ENCODE measurements at regions not wholly inside any gene's neighbourhood (a gene's known extent, or its start where the extent isn't known, plus 50 kb on each side); places are given as distances from the start of the nearest gene placed in this dataset.

GRCh38 chr15:66848686-66849392 is 146.8 kb downstream of the SMAD6 start:
- no peak for DNase-seq (ENCODE audit: low spot score)

DNA sequence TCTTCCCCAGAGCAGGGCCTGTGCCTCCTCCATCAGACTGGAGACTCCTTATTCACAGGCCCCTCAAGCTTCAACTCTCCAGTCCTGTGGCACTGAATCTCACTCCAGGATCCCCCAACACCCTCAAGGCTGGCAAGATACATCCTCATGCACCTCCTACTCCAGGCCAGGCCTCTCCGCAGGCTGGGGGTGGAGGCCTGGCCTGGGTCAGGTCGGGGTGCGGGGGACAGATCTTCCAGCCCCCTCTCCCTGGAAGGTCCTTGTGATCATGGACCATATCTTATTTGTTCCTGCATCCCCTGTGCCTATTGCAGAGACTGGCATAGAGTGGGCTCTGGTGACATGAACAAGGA is 147.3 kb downstream of the SMAD6 start:
- no peak for DNase-seq (ENCODE audit: low spot score)

DNA sequence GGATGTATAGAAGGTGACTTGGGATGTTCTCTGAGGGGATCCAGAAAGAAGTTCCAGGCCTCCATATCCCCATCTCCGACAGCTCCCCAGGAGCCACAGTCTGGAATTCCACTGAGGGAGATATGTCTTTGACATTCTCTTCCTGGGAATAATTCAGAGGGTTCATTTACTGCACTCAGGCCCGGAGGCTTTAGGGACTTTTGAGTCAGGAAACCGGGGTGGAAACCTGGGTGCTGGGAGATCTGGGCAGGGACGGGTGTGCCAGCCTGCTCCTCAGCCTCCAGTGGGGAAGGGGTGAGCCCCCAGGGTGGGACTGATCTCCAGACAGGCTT is 147.7 kb downstream of the SMAD6 start:
- DNase-seq (ENCODE audit: low spot score), result no peak

DNA sequence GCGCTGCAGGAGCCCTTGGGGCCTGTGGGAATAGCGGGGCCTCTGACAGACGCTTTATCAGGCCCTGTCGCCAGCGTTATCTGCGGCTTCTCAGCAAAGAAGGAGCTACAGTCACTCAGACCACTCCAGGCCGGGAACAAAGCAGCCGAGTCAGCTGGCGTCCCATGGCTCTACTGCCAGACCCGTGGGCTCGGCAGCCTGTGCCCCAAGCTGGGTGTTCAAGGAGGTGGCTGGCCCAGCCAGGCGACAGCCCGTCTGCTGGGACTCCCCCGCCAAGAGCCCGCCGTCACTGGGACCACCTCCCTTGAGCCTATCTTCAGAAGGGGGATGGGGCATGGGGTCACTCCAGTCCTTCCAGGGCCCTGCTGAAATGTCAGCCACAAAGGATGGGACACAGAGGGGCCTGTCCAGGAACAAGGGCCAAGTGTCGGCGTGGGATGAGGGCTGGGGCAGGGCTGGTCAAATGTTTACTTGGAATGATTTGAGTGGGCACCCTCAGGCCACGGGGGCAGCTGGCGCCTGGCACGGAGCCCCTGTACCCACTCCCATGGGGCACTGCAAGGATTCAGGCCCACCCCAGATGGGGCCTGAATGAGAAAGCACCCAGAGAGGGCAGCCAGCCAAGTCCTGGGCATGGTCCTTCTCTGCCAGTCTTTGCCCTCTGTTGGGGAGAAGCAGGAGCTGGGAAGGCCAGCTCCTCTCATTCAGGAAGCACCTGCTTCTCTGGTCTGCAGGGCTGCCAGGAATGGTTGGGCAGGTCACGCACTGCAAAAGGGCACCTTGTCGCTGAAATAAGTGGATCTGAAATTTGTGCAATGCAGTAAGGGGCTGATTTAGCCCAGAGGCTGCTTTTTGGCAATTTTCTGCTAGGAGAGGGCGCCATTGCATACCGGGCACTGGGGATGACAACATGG is 148.3 kb downstream of the SMAD6 start:
- DNase-seq (ENCODE audit: low spot score), result no peak

GRCh38 chr15:66850996-66851310 is 148.9 kb downstream of the SMAD6 start:
- no peak for DNase-seq (ENCODE audit: low spot score)

- DNase-seq (ENCODE audit: low spot score), result peak; percentile 91
These were observed 149.5 kb downstream of the SMAD6 start for GRCh38 chr15:66851311-66852063.

DNA sequence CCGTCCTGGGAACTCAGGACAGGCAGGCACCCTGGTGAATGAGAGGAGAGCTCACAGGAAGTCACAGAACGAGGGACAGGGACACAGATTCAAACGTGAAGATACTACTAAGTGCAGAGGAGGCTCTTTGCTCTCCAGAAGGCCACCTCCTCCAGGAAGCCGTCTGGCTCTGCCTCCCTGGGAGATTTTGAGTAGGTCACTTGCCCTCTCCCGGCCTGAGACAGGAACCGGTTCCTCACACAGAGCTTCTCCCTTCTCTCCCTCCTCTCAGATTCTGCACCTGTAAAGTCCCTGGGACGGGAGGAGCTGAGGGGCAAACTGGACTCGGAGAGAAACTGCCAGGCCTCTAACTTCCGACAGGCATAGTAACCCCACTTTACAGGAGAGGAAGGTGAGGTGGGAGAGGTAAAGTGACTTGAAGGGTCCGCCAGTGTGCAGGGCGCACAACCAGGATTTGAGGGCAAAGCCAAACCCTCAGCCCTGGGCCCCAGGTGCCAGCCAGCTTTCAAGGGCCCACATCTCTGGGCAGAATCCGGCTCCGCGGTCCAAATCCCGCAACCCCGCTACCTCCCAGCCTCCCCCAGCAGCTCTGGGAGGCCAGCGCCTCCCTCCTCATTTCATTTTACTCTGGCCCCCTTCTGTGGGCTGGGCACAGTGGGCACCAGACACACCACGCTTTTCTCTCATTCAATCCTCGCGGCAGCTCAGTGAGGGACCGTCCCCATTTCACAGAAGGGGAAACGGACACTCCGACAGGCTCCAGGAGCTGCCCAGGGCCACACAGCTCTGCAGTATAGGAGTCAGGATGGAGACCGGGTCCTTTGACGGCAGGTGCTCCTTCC is 150.2 kb downstream of the SMAD6 start:
- no peak for DNase-seq (ENCODE audit: low spot score)

DNA sequence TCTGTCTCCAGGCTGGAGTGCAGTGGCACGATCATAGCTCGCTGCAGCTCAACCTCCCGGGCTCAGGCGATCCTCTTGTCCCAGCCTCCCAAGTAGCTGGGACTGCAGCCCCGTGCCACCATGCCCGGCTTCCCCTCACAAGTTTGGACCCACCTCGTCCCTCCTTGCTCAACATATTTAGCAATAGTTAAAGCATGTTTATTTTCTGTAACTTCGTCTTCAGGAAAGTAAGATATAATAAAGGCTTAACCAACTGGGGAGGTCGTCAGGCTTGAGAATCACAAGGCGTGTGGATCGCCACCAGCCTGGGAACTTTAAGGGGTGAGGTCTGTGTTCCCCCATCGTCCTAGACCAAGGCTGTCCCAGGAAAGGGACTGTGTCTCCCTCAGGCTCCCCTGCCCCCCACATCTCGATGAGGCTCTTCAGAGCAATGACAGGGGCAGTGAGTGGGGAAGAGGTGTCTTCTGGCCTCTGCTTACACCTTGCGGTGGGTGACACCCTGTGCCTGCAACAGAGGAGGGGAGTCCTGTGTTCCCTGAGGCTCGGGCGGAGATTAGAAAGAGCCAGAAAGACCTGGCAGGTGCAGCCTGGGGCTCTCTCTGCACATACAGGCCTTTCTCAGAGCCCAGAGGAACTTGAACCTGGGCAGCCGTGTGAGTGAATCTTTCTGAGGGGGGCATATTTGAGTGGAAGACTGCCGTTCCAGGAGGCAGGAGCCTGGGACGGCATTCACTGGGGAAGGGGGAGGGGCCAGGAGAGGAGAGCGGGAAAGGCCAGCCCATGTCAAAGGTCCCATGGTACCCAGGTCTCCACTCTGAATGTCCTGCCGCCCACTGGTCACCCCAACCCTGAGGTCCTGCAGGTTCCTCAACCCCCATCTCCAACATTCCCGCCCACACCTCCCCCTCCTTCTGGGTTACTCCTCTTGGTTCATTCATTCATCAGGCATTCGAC is 152.3 kb downstream of the SMAD6 start:
- DNase-seq (ENCODE audit: low spot score), result no peak

- no peak for DNase-seq (ENCODE audit: low spot score)
These were observed 153.0 kb downstream of the SMAD6 start for GRCh38 chr15:66855041-66855440.

GRCh38 chr15:66857694-66858093 is 155.7 kb downstream of the SMAD6 start:
- DNase-seq (ENCODE audit: low spot score), result no peak

DNA sequence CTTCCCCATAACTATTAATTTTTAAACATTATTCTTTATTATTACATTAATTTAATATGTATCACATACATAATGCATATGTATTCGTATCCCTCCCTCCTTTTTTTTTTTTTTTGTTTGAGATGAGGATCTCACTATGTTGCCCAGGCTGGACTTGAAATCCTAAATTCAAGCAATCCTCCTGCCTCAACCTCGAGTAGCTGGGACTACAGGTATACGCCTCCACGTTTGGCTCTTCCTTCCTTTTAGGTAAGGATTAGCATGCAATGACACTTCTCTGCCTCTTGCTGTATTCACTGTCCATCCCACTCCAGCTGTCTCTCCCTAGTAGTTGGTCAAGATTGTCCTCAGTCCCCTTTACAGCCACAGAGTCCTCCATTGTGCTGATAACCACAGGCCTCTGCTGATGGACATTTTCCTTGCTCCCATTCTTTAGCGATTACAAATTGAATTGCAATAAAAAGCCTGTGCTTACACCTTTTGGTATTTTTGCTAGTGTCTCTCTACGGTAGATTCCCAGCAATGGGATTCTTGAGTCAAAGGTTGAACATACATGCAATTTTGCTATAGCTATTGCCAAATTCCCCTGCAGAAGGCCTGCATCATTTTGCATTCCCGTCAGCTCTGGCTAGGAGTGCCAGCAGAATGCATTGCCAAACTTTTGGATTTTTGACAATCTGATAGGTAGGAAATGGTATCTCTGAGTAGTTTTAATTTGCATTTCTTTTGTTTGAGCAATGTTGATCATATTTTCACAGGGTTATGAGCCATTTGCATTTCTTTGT is 156.6 kb downstream of the SMAD6 start:
- DNase-seq (ENCODE audit: low spot score), result no peak

DNA sequence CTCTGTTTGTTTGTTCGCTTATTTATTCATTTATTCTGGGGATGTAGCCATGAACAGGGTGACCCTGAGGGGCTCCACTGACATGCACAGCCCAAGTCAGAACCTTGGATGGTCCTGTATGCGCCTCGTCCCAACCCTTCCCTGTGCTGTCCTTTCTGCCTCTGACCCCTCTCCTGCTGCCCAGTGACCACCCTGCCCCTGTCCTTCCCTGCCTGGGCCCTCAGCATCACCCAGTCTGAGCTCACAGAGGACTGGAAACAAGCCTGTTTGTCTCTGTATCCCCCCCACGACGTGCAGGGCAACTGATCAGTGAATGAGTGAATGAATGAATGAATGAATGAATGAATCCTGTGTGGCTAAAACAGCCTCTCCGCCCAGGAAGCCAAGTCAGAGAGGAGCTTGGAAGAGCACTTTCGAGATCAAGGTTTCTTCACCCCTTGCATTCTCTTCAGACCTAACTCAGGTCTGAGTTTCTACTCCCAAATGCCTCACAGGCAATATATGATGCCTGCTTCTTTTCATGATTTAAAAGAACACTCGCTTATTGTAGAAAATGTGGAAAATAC is 157.7 kb downstream of the SMAD6 start:
- DNase-seq (ENCODE audit: low spot score), result no peak

DNA sequence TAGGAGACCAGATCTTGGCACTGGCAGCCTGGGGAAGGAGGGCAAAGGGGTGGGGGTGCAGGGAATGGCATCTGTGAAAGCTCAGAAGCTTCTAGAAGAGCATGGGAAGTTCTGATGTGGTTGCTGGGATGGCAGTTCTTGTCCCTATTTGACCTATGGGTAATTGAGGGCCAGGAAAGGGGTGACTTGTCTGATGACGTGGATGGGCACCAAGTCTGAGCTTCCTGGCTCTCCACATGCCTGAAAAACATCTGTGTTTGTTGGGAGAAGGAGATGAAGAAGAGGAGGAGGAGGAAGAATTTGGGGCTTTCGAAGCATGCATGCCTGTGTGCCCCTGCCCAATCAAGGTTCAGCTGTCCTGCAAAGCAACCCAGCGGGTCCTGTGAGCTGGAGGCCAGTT is 158.8 kb downstream of the SMAD6 start:
- DNase-seq (ENCODE audit: low spot score), result no peak

DNA sequence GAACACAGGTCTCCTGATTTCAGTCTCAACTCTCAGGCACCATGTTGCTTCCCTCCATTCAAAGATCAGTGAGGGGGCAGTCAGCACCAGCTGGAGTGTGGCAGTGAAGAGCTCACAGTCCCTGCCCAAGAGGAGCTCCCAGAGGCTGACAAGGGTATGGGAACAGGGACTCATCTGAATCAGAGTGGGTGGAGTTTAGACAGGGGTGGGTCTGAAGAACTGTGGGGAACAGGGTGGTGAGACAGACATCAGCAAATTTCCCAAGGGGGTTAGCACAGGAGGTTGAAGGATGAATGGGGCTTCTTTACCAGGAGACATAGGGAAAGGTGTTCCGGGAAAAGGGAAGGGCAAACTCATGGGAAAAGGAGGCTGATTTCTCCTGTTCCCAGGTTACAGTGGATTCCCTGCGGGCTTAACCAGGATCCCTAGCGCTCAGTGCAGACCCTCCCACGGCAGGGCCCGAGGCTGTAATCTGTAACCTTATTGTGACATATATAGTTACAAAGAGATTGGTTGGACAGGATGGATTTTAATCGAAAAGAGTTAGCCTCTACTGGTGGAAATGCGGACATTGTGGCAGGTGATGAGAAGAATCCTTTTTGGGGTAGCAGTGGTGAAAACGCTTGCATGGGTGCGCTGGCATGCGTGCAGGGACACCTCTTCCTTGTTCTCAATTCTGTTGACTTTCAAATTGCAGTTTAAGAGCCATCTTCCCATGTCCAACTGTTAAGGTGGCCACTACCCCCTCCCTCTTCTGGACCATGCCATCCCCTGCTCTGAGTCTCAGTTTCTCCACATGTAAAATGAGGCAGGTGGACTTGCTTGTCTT is 160.3 kb downstream of the SMAD6 start:
- DNase-seq (ENCODE audit: low spot score), result no peak

DNA sequence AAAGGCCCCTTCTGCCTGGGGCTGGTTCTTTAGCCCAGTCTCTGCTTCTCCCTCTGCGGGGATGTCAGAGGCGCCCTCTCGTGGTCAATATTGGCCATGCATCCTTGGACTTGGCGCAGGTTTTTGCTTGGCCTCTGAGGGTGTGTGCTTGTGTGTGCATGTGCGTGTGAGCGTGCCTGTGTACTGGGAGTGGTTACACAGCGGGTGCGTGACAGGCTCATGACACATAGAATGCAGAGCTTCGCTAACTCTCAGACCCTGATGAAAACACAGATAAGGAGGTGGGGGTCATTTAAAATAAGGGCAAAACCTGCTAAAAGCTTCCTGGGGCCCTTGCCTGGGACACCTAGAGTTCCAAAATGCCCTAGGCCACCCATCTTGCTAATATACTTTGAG is 160.9 kb downstream of the SMAD6 start:
- DNase-seq (ENCODE audit: low spot score), result peak; percentile 82

DNA sequence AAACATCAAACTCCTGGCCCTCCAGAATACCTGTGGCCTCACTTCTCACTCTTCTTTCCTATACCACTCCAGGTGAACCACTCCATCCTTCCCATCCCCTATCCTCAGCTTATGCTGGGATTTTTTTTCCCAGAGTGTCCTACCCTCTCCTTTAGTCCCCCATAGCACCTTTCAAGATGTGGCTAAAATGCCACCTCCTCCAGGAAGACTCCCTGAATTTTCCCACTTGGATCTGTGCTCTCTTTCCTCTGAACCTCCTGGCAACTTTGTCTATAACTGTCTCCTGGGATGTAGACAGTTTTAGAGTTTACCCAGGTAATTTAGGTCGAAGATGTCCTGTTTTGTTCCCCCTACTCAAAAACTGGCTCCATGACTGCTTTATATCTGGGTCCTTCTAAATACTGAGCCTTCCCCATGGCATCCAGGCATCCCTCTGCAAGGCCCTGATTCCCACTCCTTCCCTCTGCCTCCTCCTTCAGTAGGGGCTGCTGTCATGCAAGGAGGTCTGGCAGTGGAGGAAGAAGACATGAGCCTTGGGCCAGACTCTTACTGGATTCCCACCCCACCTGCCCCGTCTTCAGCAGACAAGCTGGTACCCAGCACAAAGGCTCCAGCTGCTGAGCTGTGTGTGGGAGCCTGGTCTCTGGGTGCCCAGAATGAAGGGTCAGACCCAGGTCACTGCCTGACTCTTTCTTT is 161.5 kb downstream of the SMAD6 start:
- no peak for DNase-seq (ENCODE audit: low spot score)

- DNase-seq (ENCODE audit: low spot score), result no peak
These were observed 162.2 kb downstream of the SMAD6 start for GRCh38 chr15:66864086-66864830.

- no peak for DNase-seq (ENCODE audit: low spot score)
These were observed 162.8 kb downstream of the SMAD6 start for GRCh38 chr15:66864871-66865281.

Data from LoVo (cell line).